Activated B cell treated with CpG ODN at 0.5 μM for 24 hours (primary cell): ENCODE measurements at regions not wholly inside any gene's neighbourhood (a gene's known extent, or its start where the extent isn't known, plus 50 kb on each side); places are given as distances from the start of the nearest gene placed in this dataset.
"Not testable (repeated sequence)": the region's sequence is repeated elsewhere in the genome, so short reads cannot be mapped to it uniquely, and the experiment has no call there.

ENCODE experiments used
- ATAC-seq: fragments of 200-7000 bp; cut with Tn5 transposase; one replicate; pipeline ENCODE4 v1.10.0; 2021; ENCODE audit warnings: low read depth, mild to moderate bottlenecking, moderate library complexity
- CTCF ChIA-PET: fragments of 350-600 bp; sonication (Branson Sonifier 250); formaldehyde crosslinking; loops from one replicate; lab custom pipeline; 2021; ENCODE audit warnings: antibody characterized with exemption; lab: Charles Lee
- POLR2A ChIA-PET: fragments of 350-600 bp; sonication (Branson Sonifier 250); formaldehyde crosslinking; loops from one replicate; lab custom pipeline; 2021; ENCODE audit warnings: antibody characterized with exemption; lab: Charles Lee
- DNase-seq: peaks from one replicate; pipeline ENCODE4 v3.0.0; 2022
- H3K27ac Mint-ChIP-seq: one replicate; pipeline ENCODE4 v1.8.0; 2020; ENCODE audit warnings: mixed read lengths
- H3K27me3 Mint-ChIP-seq: one replicate; pipeline ENCODE4 v1.8.0; 2021; ENCODE audit warnings: mixed read lengths
- H3K36me3 Mint-ChIP-seq: one replicate; pipeline ENCODE4 v1.8.0; 2021; ENCODE audit warnings: low read depth, mixed read lengths
- H3K4me1 Mint-ChIP-seq: one replicate; pipeline ENCODE4 v1.8.0; 2021; ENCODE audit warnings: mixed read lengths
- H3K4me3 Mint-ChIP-seq: one replicate; pipeline ENCODE4 v1.8.0; 2020; ENCODE audit warnings: mild to moderate bottlenecking, mixed read lengths
- H3K9me3 Mint-ChIP-seq: one replicate; pipeline ENCODE4 v1.8.0; 2020; ENCODE audit warnings: mixed read lengths
- intact Hi-C: fragments of 100-400 bp; cut with micrococcal nuclease; formaldehyde crosslinking; loops from one replicate; pipeline ENCODE4 v1.15.1; 2024
- TF ChIP-seq, protein P1 (sequence below): fragments of 200-600 bp; IDR thresholded peaks from one replicate; pipeline ENCODE4 v1.8.0; 2022; ENCODE audit warnings: antibody characterized with exemption, mild to moderate bottlenecking

DNA sequence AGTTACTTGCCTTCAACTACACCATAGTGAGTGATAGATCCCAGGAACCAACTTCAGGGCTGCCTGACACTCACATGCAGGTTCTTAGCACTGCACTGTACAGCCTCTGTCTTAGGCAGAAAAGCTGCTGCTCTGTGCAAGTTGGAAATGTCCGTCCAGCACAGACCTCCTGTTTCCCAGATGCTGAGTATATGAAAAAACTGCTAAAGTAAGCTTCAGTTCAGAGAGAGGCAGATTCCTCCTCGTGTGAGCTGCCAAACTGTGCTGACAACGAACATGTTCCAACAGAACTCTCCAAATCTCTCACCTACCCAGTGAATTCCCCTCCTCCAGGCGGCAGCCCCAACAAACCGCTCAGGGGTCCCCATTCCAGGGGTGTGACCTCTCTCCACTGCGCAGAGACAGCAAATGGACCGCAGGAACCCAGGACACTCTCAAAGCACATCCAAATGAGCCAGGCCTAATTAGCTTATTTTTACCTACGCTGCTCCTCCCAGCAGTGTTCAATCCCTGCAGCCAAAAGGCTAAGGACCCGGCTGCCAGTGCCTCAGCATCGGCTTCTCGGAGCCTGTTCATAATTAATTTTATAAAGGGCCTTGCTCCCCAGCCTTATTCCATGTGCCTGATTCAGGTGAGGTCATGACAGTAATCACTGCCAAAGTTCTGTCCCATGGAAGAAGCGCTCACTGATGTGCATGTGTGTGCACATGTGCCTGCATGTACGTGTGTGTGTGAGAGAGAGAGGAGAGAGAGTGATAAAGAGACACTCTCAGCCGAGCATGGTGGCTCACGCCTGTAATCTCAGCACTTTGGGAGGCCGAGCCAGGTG, 159.5 kb upstream of the AUTS2 start:
- intact Hi-C loops, result no loop called here
- ATAC-seq (no peak), DNase-seq (no peak)
- H3K27ac Mint-ChIP-seq, result no peak overlapping the region
- ChIA-PET CTCF (no interaction called here), POLR2A (interaction anchor here (0.5 kb wide), 1 partner anchor 167 kb away, joined by 3 read pairs; no protein-coding TSS in a partner anchor)
- H3K27me3 Mint-ChIP-seq, result peaks cover 9% of the 10 kb centered on the region
- H3K4me1 Mint-ChIP-seq, result peaks cover 8% of the 10 kb centered on the region
- H3K4me3 Mint-ChIP-seq, result no peak overlapping the region
- no peaks in the 10 kb centered on the region for H3K36me3 Mint-ChIP-seq
- TF ChIP-seq, protein P1, sequence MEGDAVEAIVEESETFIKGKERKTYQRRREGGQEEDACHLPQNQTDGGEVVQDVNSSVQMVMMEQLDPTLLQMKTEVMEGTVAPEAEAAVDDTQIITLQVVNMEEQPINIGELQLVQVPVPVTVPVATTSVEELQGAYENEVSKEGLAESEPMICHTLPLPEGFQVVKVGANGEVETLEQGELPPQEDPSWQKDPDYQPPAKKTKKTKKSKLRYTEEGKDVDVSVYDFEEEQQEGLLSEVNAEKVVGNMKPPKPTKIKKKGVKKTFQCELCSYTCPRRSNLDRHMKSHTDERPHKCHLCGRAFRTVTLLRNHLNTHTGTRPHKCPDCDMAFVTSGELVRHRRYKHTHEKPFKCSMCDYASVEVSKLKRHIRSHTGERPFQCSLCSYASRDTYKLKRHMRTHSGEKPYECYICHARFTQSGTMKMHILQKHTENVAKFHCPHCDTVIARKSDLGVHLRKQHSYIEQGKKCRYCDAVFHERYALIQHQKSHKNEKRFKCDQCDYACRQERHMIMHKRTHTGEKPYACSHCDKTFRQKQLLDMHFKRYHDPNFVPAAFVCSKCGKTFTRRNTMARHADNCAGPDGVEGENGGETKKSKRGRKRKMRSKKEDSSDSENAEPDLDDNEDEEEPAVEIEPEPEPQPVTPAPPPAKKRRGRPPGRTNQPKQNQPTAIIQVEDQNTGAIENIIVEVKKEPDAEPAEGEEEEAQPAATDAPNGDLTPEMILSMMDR, result no peak
- H3K9me3 Mint-ChIP-seq, result peaks cover 21% of the 10 kb centered on the region

DNA sequence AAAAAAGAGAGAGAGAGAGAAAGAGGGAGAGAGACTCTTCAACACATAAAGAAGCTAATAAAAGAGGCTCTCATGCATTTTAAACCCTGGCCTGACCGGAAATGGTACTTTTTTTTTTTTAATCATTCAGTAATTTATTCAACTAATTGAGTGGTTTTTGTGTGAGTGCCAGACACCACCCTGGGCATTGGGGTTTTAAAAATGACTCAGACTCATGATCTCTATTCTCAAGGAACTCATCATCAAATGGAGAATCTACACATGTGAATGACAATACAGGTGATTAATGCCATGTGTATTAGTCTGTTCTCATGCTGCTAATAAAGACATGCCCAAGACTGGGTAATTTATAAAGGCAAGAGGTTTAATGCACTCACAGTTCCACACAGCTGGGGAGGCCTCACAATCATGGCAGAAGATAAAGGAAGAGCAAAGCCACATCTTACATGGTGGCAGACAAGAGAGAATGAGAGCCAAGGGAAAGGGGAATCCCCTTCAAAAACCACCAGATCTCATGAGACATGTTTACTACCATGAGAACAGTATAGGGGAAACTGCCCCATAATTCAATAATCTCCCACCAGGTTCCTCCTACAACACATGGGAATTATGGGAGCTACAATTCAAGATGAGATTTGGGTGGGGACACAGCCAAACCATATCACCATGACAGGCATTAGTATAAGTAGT, 158.5 kb upstream of the AUTS2 start:
- Mint-ChIP-seq H3K27ac (no peak overlapping the region), H3K4me3 (no peak overlapping the region), H3K4me1 (peaks cover 3% of the 10 kb centered on the region), H3K9me3 (peaks cover 20% of the 10 kb centered on the region), H3K27me3 (peaks cover 6% of the 10 kb centered on the region), H3K36me3 (no peaks in the 10 kb centered on the region)
- ChIA-PET POLR2A (no interaction called here), CTCF (no interaction called here)
- no peak for DNase-seq
- no peak for ATAC-seq
- intact Hi-C loops, result no loop called here
- TF ChIP-seq, protein P1, result no peak

DNA sequence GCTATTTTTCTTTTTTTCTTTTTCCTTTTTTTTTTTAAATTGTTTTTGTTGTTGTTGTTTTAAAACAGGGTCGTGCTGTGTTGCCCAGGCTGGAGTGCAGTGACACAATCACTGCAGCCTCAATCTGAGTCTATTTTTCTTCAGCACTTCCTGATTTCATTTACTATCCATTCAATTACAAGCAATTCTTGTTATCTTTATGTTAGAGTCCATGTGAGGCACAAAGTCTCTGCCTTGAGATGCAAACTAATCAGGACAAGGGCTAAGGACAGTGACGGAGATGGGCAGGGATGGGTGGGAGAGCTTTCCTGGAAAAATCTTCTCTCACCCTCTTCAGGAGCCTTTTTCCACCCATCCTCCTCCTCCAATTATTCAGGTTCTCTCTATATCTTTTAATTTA, 157.3 kb upstream of the AUTS2 start:
- H3K27ac Mint-ChIP-seq, result no peak overlapping the region
- ChIA-PET POLR2A (no interaction called here), CTCF (no interaction called here)
- H3K9me3 Mint-ChIP-seq, result peaks cover 20% of the 10 kb centered on the region
- ATAC-seq (no peak), DNase-seq (no peak)
- peaks cover 3% of the 10 kb centered on the region for H3K27me3 Mint-ChIP-seq
- H3K36me3 Mint-ChIP-seq, result no peaks in the 10 kb centered on the region
- TF ChIP-seq, protein P1, result no peak
- intact Hi-C loops, result no loop called here
- H3K4me1 Mint-ChIP-seq, result peaks cover 3% of the 10 kb centered on the region
- H3K4me3 Mint-ChIP-seq, result no peak overlapping the region

DNA sequence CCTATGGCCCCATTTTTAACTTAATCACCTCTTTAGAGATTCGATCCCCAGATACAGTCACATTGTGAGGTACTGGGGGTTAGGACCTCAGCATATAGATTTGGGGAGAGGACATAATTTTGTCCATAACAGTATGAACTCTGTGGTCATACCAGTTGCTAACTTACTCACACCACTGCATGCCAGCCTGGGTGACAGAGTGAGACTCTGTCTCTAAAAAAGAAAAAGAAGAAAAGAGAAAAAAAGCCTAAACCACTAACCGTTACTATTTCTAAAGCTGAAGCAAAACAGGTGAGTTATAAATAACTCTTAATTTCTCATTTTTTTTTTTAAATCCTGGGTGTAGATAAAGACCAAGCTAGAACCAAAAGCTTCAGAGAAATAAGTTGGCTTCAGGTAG, 155.1 kb upstream of the AUTS2 start:
- ATAC-seq, result no peak
- peaks cover 20% of the 10 kb centered on the region for H3K9me3 Mint-ChIP-seq
- TF ChIP-seq, protein P1, result no peak
- no peak overlapping the region for H3K4me3 Mint-ChIP-seq
- POLR2A ChIA-PET, result no interaction called here
- DNase-seq, result no peak
- CTCF ChIA-PET, result no interaction called here
- no peaks in the 10 kb centered on the region for H3K36me3 Mint-ChIP-seq
- peaks cover 3% of the 10 kb centered on the region for H3K4me1 Mint-ChIP-seq
- no peaks in the 10 kb centered on the region for H3K27me3 Mint-ChIP-seq
- H3K27ac Mint-ChIP-seq, result no peak overlapping the region
- intact Hi-C loops, result no loop called here

DNA sequence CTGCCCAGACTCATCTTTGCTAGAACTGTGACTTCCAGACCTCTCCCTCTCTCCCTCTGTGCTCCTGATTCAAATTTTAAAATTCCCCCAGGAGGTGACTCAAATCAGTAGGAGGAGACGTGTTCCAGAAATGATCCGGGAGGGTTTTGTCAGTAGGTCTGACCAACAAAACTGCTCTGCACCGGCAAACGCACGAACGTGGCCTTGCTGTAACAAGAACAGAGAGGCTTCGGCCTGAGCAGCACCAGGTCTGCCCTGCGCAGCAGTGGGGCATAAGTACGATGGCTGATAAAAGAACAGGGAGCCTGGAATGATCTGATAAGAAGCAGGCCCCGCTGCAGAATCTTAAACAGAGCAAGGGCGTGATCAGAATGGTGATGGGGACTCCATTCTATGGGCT, 152.7 kb upstream of the AUTS2 start:
- no peaks in the 10 kb centered on the region for H3K27me3 Mint-ChIP-seq
- peaks cover 7% of the 10 kb centered on the region for H3K9me3 Mint-ChIP-seq
- no peaks in the 10 kb centered on the region for H3K36me3 Mint-ChIP-seq
- no peak overlapping the region for H3K4me3 Mint-ChIP-seq
- H3K4me1 Mint-ChIP-seq, result no peaks in the 10 kb centered on the region
- TF ChIP-seq, protein P1, result no peak
- POLR2A ChIA-PET, result no interaction called here
- intact Hi-C loops, result no loop called here
- CTCF ChIA-PET, result no interaction called here
- no peak overlapping the region for H3K27ac Mint-ChIP-seq
- DNase-seq (no peak), ATAC-seq (no peak)

DNA sequence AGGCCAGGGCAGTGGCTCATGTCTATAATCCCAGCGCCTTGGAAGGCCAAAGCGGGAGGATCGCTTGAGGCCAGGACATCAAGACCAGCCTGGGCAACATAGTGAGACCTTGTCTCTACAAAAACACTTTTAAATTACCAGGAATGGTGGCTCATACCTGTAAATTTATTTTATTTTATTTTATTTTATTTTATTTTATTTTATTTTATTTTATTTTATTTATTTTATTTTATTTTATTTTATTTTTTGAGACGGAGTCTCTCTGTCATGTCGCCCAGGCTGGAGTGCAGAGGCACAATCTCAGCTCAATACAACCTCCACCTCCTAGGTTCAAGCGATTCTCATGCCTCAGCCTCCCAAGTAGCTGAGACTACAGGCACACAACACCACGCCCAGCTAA, 152.1 kb upstream of the AUTS2 start:
- ATAC-seq, DNase-seq, POLR2A ChIA-PET, intact Hi-C loops, H3K4me3 Mint-ChIP-seq, H3K36me3 Mint-ChIP-seq, H3K4me1 Mint-ChIP-seq, H3K9me3 Mint-ChIP-seq, CTCF ChIA-PET, H3K27me3 Mint-ChIP-seq, H3K27ac Mint-ChIP-seq: not testable (repeated sequence)
